Parathyroid adenoma (tissue), 2 donors: ENCODE measurements at regions not wholly inside any gene's neighbourhood (a gene's known extent, or its start where the extent isn't known, plus 50 kb on each side); places are given as distances from the start of the nearest gene placed in this dataset.

Experiments
- H2AFZ ChIP-seq: fragments of 300-600 bp; sonication (generic); one replicate; pipeline ENCODE4 v1.7.0; 2017; ENCODE audit warnings: antibody characterized with exemption, mild to moderate bottlenecking
- H3K27ac ChIP-seq: fragments of 300-600 bp; sonication (generic); one replicate; pipeline ENCODE4 v1.7.0; 2017
- H3K27me3 ChIP-seq: fragments of 300-600 bp; sonication (generic); one replicate; pipeline ENCODE4 v1.7.0; 2017; ENCODE audit warnings: low read length; ENCODE audit not compliant: control insufficient read depth, insufficient read depth
- H3K36me3 ChIP-seq: fragments of 300-600 bp; sonication (generic); one replicate; pipeline ENCODE4 v1.7.0; 2017; ENCODE audit warnings: low read length; ENCODE audit not compliant: control insufficient read depth, insufficient read depth
- H3K4me1 ChIP-seq: fragments of 300-600 bp; sonication (generic); one replicate; pipeline ENCODE4 v1.7.0; 2017; ENCODE audit warnings: control low read depth
- H3K4me2 ChIP-seq: fragments of 300-600 bp; sonication (generic); one replicate; pipeline ENCODE4 v1.7.0; 2017; ENCODE audit warnings: low read length
- H3K4me3 ChIP-seq: fragments of 300-600 bp; sonication (generic); one replicate; pipeline ENCODE4 v1.7.0; 2017; ENCODE audit warnings: low read depth, low read length
- H3K79me2 ChIP-seq: fragments of 300-600 bp; sonication (generic); one replicate; pipeline ENCODE4 v1.7.0; 2017; ENCODE audit warnings: control low read depth
- H3K9ac ChIP-seq: fragments of 300-600 bp; sonication (generic); one replicate; pipeline ENCODE4 v1.7.0; 2017; ENCODE audit warnings: mild to moderate bottlenecking
- H3K9me3 ChIP-seq: fragments of 300-600 bp; sonication (generic); one replicate; pipeline ENCODE4 v1.7.0; 2017; ENCODE audit warnings: low read length; ENCODE audit not compliant: control insufficient read depth
- CTCF ChIP-seq: fragments of 300-600 bp; sonication (generic); IDR thresholded peaks from one replicate; pipeline ENCODE4 v1.7.0; 2017; ENCODE audit warnings: antibody characterized with exemption, mild to moderate bottlenecking
- donor health status: primary hyperparathyroidism.

DNA sequence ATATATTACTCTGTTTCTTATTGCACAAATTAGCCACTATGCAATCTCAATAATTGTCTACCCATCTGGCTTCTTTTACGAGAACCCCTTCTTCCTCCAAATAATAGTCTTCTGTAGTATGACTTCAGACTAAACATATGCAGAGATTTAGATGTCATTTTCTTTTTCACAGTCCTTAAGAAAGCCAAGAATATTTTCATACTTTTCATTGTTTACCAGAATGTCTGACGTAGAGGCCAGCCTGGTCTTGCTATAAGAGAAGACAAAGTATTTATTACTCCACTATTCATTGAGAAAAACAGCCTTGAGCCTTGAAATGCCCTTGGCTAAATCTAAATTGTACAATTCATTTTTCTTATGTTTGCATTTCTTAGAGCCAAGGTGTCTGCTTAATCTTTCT lies 714.9 kb upstream of the CXADR start:
- no peaks in the 10 kb centered on the region for H3K36me3 ChIP-seq
- no peaks in the 10 kb centered on the region for H3K4me1 ChIP-seq
- H2AFZ ChIP-seq, result no peak overlapping the region
- H3K79me2 ChIP-seq, result no peaks in the 10 kb centered on the region
- no peak for TF ChIP-seq CTCF
- no peak overlapping the region for H3K4me3 ChIP-seq
- no peak overlapping the region for H3K4me2 ChIP-seq
- no peaks in the 10 kb centered on the region for H3K27me3 ChIP-seq
- no peaks in the 10 kb centered on the region for H3K9me3 ChIP-seq
- H3K9ac ChIP-seq, result no peak overlapping the region
- no peak overlapping the region for H3K27ac ChIP-seq

DNA sequence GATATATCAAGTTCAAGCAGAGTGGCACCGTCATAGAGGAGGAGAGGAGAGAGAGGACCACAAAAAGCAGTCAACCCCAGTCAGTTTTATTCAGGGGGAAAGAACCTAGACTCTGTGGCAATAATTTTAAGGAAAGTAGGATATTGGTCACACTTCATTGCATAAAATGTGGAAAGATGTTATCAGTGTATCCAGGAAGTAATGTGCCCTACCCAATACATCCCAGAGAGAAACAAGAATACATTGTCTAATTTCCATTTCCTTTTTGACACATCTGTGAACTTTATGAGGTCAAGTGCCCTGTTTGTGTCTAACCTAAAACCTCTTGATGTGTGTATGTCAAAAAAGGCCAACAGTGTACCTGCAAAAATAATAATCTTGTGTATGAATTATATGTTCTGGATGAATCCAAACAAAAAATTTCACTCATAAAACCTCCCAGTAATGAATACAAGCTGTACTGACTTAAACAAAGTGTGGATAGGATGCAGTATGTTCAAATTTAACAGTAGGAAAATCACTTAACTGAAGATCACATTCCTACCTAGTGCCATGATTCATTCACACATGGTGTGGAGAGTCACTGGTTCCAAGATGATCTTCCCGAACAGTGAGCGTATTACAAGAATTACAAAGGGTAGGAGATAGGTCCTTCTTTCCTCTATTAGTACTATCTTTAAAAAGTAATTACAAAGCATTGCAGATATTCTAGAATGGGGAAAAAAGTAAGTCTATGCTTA lies 712.1 kb upstream of the CXADR start:
- TF ChIP-seq CTCF, result no peak
- Histone ChIP-seq H3K4me3 (no peak overlapping the region), H3K79me2 (no peaks in the 10 kb centered on the region), H3K27me3 (no peaks in the 10 kb centered on the region), H3K9ac (no peak overlapping the region), H3K27ac (no peak overlapping the region), H3K4me2 (no peak overlapping the region), H3K4me1 (no peaks in the 10 kb centered on the region), H3K36me3 (no peaks in the 10 kb centered on the region), H2AFZ (no peak overlapping the region), H3K9me3 (no peaks in the 10 kb centered on the region)

DNA sequence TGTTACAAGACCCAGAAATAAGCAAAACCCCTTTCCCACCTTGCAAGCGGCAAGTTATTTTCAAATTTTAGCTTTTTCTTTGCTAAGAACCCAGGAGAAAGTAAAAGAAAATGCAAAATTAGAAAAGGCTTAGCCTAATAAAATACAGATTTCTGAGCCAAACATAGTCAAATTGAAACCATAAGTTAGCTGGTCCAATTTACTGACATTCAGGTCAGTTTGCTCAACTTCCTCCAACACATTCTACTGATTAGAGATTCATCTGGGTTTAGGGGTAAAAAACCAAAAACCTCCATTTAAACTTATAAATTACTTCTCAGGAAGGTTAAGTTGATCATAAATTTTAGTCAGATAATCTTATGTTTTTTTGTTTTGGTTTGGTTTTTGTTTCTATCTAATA lies 701.8 kb upstream of the CXADR start:
- H3K4me1 ChIP-seq, result no peaks in the 10 kb centered on the region
- TF ChIP-seq CTCF, result no peak
- H3K27me3 ChIP-seq, result no peaks in the 10 kb centered on the region
- no peak overlapping the region for H3K4me3 ChIP-seq
- H3K9ac ChIP-seq, result no peak overlapping the region
- no peaks in the 10 kb centered on the region for H3K79me2 ChIP-seq
- no peaks in the 10 kb centered on the region for H3K36me3 ChIP-seq
- H3K4me2 ChIP-seq, result no peak overlapping the region
- H2AFZ ChIP-seq, result no peak overlapping the region
- no peak overlapping the region for H3K27ac ChIP-seq
- H3K9me3 ChIP-seq, result no peaks in the 10 kb centered on the region

- H3K4me3 ChIP-seq, result no peak overlapping the region
- no peaks in the 10 kb centered on the region for H3K36me3 ChIP-seq
- no peaks in the 10 kb centered on the region for H3K27me3 ChIP-seq
- H3K79me2 ChIP-seq, result no peaks in the 10 kb centered on the region
- H3K4me1 ChIP-seq, result no peaks in the 10 kb centered on the region
- H3K27ac ChIP-seq, result no peak overlapping the region
- H3K9ac ChIP-seq, result no peak overlapping the region
- H3K4me2 ChIP-seq, result no peak overlapping the region
- no peaks in the 10 kb centered on the region for H3K9me3 ChIP-seq
- no peak for TF ChIP-seq CTCF
- no peak overlapping the region for H2AFZ ChIP-seq
These were observed 700.9 kb upstream of the CXADR start for GRCh38 chr21:16811970-16812369.

DNA sequence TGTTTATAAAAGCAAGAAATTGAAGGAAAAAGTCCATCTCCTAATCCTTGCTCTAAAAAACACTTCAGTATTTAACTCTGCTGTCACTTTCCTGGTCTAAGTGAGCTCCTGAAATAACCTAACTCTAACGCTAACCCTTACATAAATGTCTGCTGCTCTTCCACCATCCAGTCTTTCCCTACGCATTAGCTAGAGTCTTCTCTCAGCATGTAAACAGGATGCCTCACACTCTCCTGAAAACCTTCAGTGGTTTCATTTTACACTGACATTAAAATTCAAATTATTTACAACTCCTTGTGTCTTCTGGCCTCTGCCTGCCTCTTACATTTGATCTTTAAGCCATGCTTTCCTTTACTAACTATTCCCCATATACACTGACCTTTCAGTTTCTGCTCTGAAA lies 697.6 kb upstream of the CXADR start:
- H3K4me3 ChIP-seq, result no peak overlapping the region
- no peak overlapping the region for H3K27ac ChIP-seq
- no peaks in the 10 kb centered on the region for H3K9me3 ChIP-seq
- H3K27me3 ChIP-seq, result no peaks in the 10 kb centered on the region
- no peak for TF ChIP-seq CTCF
- no peaks in the 10 kb centered on the region for H3K79me2 ChIP-seq
- H3K4me2 ChIP-seq, result no peak overlapping the region
- no peak overlapping the region for H3K9ac ChIP-seq
- H3K36me3 ChIP-seq, result no peaks in the 10 kb centered on the region
- H3K4me1 ChIP-seq, result no peaks in the 10 kb centered on the region
- H2AFZ ChIP-seq, result no peak overlapping the region
